Fibroblast of lung (primary cell): ENCODE measurements at regions not wholly inside any gene's neighbourhood (a gene's known extent, or its start where the extent isn't known, plus 50 kb on each side); places are given as distances from the start of the nearest gene placed in this dataset.

ENCODE experiments used
- EZH2 ChIP-seq: IDR thresholded peaks from 2 replicates; pipeline ENCODE4 v1.5.1; 2012; ENCODE audit warnings: low read length, control low read depth, mild to moderate bottlenecking; ENCODE audit errors: missing control alignments
- TF ChIP-seq, protein P1 (sequence below), 2 donors: IDR thresholded peaks in 1 of 2; conservative IDR thresholded peaks in 1 of 2; 1 replicate in 1 of 2; 2 replicates in 1 of 2; pipeline ENCODE4 v1.5.1; 2011 to 2012; ENCODE audit warnings: low read length in 2 of 2, control low read depth in 1 of 2, inconsistent platforms in 1 of 2, low read depth in 1 of 2, mild to moderate bottlenecking in 1 of 2

DNA sequence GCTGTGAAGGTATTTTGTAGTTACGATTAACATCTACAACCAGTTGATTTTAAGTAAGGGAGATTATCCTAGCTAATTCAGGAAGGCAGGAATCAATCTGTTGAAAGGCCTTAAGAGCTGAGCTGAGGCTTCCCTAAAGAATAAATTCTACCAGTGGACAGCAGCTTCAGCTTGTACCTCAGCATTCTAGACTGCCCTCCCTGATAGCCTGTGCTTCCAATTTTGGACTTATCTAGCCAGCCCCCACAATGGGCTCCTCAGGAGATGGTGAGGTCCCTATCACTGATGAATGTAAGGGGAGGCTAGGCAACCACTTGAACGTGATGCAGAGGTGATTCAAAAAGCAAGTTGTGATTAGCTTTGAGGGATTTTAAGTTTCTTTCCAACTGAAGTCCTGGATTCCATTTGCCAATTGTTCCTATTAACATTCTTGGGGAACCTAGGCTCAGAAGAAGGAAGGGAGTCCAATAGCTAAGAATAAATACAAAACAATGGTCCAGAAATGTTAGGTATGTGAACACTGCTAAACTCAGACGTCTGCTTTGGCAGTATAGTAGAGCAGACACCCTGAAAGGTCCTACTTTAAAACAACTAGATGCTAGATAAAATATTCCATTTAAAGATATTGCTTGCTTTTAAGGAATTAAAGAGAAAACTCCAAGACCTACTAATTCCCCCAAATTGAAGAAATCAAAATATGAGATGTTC lies 404.3 kb upstream of the TENM4 start:
- no peak for TF ChIP-seq EZH2
- TF ChIP-seq, protein P1, sequence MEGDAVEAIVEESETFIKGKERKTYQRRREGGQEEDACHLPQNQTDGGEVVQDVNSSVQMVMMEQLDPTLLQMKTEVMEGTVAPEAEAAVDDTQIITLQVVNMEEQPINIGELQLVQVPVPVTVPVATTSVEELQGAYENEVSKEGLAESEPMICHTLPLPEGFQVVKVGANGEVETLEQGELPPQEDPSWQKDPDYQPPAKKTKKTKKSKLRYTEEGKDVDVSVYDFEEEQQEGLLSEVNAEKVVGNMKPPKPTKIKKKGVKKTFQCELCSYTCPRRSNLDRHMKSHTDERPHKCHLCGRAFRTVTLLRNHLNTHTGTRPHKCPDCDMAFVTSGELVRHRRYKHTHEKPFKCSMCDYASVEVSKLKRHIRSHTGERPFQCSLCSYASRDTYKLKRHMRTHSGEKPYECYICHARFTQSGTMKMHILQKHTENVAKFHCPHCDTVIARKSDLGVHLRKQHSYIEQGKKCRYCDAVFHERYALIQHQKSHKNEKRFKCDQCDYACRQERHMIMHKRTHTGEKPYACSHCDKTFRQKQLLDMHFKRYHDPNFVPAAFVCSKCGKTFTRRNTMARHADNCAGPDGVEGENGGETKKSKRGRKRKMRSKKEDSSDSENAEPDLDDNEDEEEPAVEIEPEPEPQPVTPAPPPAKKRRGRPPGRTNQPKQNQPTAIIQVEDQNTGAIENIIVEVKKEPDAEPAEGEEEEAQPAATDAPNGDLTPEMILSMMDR (conservative IDR thresholded peaks at IDR 0.05 in 1 of 2, IDR thresholded peaks at IDR 0.05 in 1 of 2; ENCODE audit: low read depth in 1 of 2, low read length in 2 of 2) = no peak
